Activated CD4-positive, alpha-beta T cell treated with anti-CD3 and anti-CD28 coated beads, Interleukin-2, amount 10 ng/mL, durations not matched to agents 7 days and 5 days (primary cell): ENCODE measurements at regions not wholly inside any gene's neighbourhood (a gene's known extent, or its start where the extent isn't known, plus 50 kb on each side); places are given as distances from the start of the nearest gene placed in this dataset.

Experiments used
- CTCF ChIA-PET: fragments of 350-600 bp; sonication (Branson Sonifier 250); formaldehyde crosslinking; loops from one replicate; lab custom pipeline; 2021; ENCODE audit warnings: antibody characterized with exemption; lab: Charles Lee
- POLR2A ChIA-PET: fragments of 350-600 bp; sonication (Branson Sonifier 250); formaldehyde crosslinking; loops from one replicate; lab custom pipeline; 2021; ENCODE audit warnings: antibody characterized with exemption; lab: Charles Lee
- DNase-seq: peaks from one replicate; pipeline ENCODE4 v3.0.0-alpha.2; 2020
- H3K27ac Mint-ChIP-seq: one replicate; pipeline ENCODE4 v1.8.0; 2021; ENCODE audit warnings: mild to moderate bottlenecking, moderate library complexity, mixed read lengths
- H3K27me3 Mint-ChIP-seq: one replicate; pipeline ENCODE4 v1.8.0; 2021; ENCODE audit warnings: mixed read lengths
- H3K36me3 Mint-ChIP-seq: one replicate; pipeline ENCODE4 v1.8.0; 2021; ENCODE audit warnings: low read depth, mixed read lengths
- H3K4me1 Mint-ChIP-seq: one replicate; pipeline ENCODE4 v1.8.0; 2021; ENCODE audit warnings: mixed read lengths
- H3K4me3 Mint-ChIP-seq: one replicate; pipeline ENCODE4 v1.8.0; 2021; ENCODE audit warnings: mild to moderate bottlenecking, moderate library complexity, mixed read lengths
- H3K9me3 Mint-ChIP-seq: one replicate; pipeline ENCODE4 v1.8.0; 2021; ENCODE audit warnings: mixed read lengths

DNA sequence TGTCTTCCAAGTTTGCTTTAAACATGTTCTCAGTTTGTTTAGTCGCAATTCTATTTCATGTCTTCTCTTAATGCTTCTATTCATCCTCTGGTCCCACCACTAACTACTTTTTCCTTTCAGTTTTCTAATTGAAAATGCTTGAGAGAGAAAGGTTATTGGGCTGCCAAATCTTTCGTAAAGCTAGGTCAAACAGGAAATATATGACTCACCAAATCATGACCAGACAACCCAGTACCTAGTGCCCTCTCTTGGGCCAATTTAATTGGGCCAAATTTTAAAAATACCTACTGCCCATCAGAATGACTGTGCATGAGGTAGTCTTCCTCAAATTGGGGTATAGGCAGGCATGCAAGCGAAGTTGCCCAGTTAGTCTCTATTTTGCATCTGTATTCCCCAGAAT lies 295.4 kb upstream of the PBX1 start:
- Mint-ChIP-seq H3K9me3 (peaks cover 7% of the 10 kb centered on the region), H3K27ac (no peak overlapping the region), H3K36me3 (no peaks in the 10 kb centered on the region)

DNA sequence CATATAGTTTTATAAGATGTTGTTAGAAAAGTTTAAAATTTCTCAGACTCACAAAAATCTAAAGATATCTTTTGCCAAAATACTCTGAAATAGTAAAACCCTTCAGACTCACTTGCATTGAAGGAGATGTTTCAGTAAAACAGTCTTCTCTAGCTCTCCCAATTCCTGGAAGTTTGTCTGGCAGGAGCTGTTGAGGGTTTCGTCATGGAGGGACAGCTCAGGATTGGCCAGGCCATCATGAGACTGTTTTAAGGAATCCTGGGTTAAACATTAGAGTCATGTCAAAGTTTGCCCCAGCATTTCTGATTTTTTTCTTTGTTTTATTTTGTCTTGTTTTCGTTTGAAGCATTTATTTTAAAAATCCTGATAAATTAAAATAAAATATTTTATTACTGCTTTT lies 293.8 kb upstream of the PBX1 start:
- no peaks in the 10 kb centered on the region for H3K4me1 Mint-ChIP-seq
- no peaks in the 10 kb centered on the region for H3K36me3 Mint-ChIP-seq
- DNase-seq, result no peak
- no peaks in the 10 kb centered on the region for H3K27me3 Mint-ChIP-seq
- CTCF ChIA-PET, result no interaction called here
- POLR2A ChIA-PET, result no interaction called here
- no peak overlapping the region for H3K27ac Mint-ChIP-seq
- no peak overlapping the region for H3K4me3 Mint-ChIP-seq
- peaks cover 5% of the 10 kb centered on the region for H3K9me3 Mint-ChIP-seq

More for the DNA sequence above, 295.4 kb upstream of the PBX1 start:
- H3K4me1 Mint-ChIP-seq, result no peaks in the 10 kb centered on the region
- ChIA-PET CTCF (interaction anchor here (1.0 kb wide), 1 partner anchor 14 kb away, joined by 3 read pairs; no protein-coding TSS in a partner anchor), POLR2A (no interaction called here)
- H3K4me3 Mint-ChIP-seq, result no peak overlapping the region
- H3K27me3 Mint-ChIP-seq, result no peaks in the 10 kb centered on the region
- no peak for DNase-seq

DNA sequence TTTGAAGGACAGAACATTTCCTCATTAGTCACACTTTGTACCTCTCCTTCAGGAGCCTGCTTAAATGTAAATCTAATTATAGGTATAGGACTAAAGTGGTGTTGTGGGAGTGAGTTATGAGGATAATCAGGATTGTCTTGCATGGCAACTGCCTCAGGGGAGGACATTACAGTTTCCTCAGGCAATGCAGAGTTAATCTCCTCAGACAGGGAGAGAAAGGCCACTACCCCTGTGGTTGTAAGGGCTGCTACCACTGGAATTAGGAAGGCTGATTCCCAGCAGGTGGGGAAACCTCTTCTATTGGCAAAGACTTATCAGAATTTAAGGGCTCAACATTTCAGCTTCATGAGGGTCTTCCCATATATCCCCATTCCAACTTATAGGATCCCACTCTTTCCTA lies 286.8 kb upstream of the PBX1 start:
- Mint-ChIP-seq H3K4me3 (no peak overlapping the region), H3K36me3 (no peaks in the 10 kb centered on the region), H3K9me3 (peaks cover 4% of the 10 kb centered on the region), H3K4me1 (no peaks in the 10 kb centered on the region), H3K27me3 (no peaks in the 10 kb centered on the region), H3K27ac (no peak overlapping the region)
- DNase-seq, result no peak
- ChIA-PET CTCF (interaction anchor here (0.6 kb wide), 1 partner anchor 15 kb away, joined by 3 read pairs; no protein-coding TSS in a partner anchor), POLR2A (no interaction called here)

DNA sequence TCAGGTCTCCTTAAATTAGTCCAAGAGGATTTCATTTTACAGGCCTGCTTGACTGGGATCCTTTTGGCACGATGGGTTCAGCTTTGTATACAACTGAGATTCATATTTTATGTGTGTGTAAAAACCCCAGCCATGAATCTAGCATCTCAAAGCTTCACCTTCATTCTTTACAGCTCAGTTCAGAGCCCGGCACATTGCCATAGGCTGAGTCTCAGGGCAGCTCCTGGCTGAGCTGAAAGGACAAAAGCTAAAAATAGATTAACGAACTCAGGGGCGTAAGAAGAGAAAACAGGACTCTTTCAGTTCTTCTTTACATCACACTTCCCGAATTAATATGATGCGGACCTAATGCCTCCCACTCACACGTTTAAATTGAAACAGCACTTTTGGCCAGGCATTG lies 262.8 kb upstream of the PBX1 start:
- ChIA-PET POLR2A (no interaction called here), CTCF (no interaction called here)
- no peaks in the 10 kb centered on the region for H3K36me3 Mint-ChIP-seq
- H3K4me1 Mint-ChIP-seq, result no peaks in the 10 kb centered on the region
- no peak overlapping the region for H3K4me3 Mint-ChIP-seq
- no peak overlapping the region for H3K27ac Mint-ChIP-seq
- no peak for DNase-seq
- H3K9me3 Mint-ChIP-seq, result peaks cover 4% of the 10 kb centered on the region
- no peaks in the 10 kb centered on the region for H3K27me3 Mint-ChIP-seq

DNA sequence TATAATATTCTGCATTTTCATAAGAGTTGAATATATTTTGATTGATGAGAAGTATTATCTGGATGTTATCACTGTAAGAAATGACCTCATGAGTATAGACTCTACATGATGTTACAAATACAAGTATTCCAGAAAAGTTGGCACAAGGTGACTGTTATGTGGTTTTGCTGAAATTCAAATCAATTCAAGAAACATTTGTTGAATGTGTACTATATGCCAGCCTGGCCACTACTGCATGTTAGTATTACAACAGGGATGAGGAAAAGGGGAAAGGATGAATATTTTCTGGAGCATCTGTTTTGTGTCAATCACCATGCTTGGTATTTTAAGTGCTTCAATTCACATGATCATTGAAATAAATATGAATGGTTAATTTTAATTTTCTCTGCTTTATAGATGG lies 250.9 kb upstream of the PBX1 start:
- Mint-ChIP-seq H3K36me3 (no peaks in the 10 kb centered on the region), H3K27ac (no peak overlapping the region), H3K27me3 (no peaks in the 10 kb centered on the region), H3K4me3 (no peak overlapping the region), H3K4me1 (no peaks in the 10 kb centered on the region), H3K9me3 (peaks cover 6% of the 10 kb centered on the region)
- ChIA-PET CTCF (no interaction called here), POLR2A (no interaction called here)
- no peak for DNase-seq

DNA sequence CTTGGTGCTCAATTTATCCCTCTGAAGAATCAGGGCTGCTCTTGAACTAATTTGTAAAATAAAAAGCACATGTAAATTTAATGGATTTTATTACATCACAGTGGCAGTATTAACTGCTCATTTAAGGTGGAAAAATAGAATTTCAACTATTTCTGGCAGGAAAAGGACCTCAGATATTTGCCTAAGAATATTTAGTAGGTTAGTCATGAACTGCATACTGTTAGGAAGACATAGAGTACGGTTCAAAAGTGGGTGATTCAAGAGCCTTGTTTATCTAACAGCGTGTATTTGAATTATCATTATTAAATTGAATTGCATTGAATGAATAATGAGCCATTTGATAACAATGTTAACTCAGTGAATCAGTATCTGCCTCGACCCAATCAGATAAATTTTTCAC lies 248.8 kb upstream of the PBX1 start:
- Mint-ChIP-seq H3K9me3 (peaks cover 1% of the 10 kb centered on the region), H3K27ac (no peak overlapping the region), H3K36me3 (no peaks in the 10 kb centered on the region), H3K4me1 (no peaks in the 10 kb centered on the region), H3K27me3 (no peaks in the 10 kb centered on the region), H3K4me3 (no peak overlapping the region)
- POLR2A ChIA-PET, result no interaction called here
- CTCF ChIA-PET, result no interaction called here
- no peak for DNase-seq

DNA sequence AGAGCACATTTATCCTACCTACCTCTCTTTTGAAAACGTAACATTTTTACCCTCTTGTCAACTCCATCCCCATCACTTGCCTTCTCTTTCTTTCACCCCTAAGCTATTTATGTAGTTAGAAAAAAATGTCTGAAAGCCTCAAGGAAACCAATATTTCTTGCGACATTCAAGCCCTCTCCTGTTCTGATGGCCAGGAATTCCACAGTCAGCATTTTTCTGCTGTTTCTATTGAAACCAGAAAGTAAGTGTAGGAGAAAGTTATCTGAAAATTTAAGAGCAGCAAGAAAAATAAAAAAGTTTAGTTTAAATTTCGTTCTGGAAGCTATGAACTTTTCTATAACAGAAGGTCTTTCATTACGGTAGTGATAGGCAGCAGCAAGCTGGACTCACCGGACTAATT lies 247.6 kb upstream of the PBX1 start:
- no peak overlapping the region for H3K4me3 Mint-ChIP-seq
- no peaks in the 10 kb centered on the region for H3K36me3 Mint-ChIP-seq
- ChIA-PET CTCF (no interaction called here), POLR2A (no interaction called here)
- no peaks in the 10 kb centered on the region for H3K27me3 Mint-ChIP-seq
- H3K27ac Mint-ChIP-seq, result no peak overlapping the region
- no peaks in the 10 kb centered on the region for H3K9me3 Mint-ChIP-seq
- no peaks in the 10 kb centered on the region for H3K4me1 Mint-ChIP-seq
- DNase-seq, result no peak

DNA sequence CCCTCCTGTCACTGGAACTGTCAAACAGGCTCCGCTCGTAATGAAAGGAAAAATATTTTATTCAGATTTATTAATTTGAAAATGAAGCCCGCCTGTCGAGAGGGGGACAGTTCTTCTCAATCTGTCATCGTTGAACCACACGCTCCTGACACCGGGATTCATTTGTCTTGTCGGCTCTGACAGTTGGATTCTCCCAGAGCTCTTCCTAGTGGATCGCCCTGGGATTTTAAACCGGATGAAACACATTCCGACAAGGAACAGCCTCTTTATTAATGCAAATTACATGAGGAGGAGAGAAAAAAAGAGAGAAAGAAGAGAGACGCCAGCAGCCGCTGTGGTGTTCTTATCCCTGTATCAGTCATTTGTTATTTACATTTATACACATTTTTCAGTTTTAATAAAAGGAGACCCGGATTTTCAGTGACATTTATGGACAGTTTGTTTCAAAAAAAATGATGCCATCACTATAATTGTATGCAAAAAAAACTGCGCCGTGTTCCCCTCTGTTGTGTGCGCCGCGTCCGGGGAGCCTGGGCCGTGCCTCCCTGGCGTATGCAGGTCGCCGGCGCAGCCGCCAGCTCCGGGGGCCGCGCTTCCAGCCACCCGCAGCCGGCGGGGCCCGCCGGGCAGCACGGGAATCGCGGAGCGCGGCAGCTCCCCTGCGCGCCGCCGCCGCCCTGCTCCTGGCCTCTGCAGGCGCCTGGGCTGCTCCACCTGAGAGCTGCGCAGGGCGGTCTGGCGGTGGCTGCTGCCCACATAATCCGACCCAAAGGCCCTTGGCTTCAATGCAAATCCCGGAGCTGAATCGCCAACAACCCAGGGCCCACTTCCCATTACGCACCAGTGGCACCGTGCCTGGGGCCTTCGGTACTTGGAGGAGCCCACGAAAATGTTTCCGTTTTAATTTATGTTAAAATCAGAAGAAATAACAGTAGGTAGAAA lies 237.9 kb upstream of the PBX1 start:
- Mint-ChIP-seq H3K36me3 (no peaks in the 10 kb centered on the region), H3K9me3 (no peaks in the 10 kb centered on the region), H3K4me3 (no peak overlapping the region), H3K27me3 (peaks cover 9% of the 10 kb centered on the region), H3K4me1 (no peaks in the 10 kb centered on the region), H3K27ac (no peak overlapping the region)
- ChIA-PET POLR2A (no interaction called here), CTCF (no interaction called here)
- no peak for DNase-seq

DNA sequence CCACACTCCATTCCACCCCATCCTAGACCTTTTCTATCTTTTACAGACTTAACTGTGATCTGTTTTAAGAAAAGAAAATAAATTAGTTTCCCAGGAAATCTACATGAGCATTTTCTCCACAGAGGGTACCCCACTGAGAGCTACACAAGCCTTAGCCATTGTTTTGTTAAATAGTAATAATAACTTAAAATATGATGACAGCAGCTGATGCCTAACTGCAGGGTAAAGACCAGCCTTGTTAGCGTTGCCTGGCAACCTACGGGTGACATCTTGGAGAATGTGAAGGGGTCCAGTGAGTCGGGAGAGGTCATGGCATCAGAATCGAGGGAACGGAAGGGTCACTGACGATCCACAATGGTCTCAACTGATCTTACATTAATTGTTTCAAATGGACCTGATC lies 233.2 kb upstream of the PBX1 start:
- CTCF ChIA-PET, result no interaction called here
- Mint-ChIP-seq H3K4me3 (no peak overlapping the region), H3K36me3 (no peaks in the 10 kb centered on the region), H3K27me3 (peaks cover 2% of the 10 kb centered on the region), H3K4me1 (no peaks in the 10 kb centered on the region), H3K9me3 (no peaks in the 10 kb centered on the region), H3K27ac (no peak overlapping the region)
- POLR2A ChIA-PET, result no interaction called here
- DNase-seq, result no peak

DNA sequence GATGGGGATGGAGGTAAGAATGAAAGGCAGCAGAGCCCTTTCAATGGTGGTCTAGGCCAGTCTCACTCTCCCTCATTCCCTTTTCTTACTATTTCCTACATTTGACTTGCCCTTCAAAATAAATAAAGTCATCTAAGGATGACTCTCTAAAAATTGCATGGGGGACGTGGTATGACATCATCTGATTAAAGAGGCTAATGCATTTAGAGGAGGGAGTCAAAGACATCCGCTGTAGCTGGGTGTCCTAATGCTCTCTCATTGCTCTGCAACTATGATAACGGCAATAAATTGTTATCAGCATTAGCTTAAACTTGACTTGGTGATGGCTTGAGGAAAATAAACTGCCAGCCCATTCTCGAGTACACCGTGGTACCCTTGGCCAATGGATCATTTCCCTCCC lies 225.6 kb upstream of the PBX1 start:
- H3K27ac Mint-ChIP-seq, result no peak overlapping the region
- no peak overlapping the region for H3K4me3 Mint-ChIP-seq
- CTCF ChIA-PET, result no interaction called here
- DNase-seq, result no peak
- H3K27me3 Mint-ChIP-seq, result no peaks in the 10 kb centered on the region
- peaks cover 2% of the 10 kb centered on the region for H3K9me3 Mint-ChIP-seq
- POLR2A ChIA-PET, result no interaction called here
- no peaks in the 10 kb centered on the region for H3K36me3 Mint-ChIP-seq
- no peaks in the 10 kb centered on the region for H3K4me1 Mint-ChIP-seq

DNA sequence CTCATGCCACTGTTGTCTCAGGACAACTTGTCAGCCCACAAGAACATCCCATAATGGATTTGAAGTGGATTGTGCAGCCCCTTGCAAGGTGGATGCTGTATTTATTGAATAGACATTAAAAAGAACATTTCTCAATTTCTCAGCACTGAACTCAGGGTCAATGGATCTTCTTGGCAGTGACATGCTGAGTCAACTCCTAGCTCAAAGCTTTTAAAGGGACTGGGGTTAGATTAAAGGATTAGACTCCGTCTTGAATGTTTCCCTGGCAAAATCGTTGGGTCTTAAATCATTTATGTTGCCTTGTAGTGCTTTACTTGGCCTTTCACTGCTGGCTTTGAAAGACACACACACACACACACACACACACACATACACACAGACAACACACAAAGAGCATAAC lies 221.6 kb upstream of the PBX1 start:
- Mint-ChIP-seq H3K9me3 (peaks cover 5% of the 10 kb centered on the region), H3K4me3 (no peak overlapping the region), H3K36me3 (no peaks in the 10 kb centered on the region), H3K27me3 (no peaks in the 10 kb centered on the region), H3K27ac (no peak overlapping the region), H3K4me1 (no peaks in the 10 kb centered on the region)
- ChIA-PET CTCF (interaction anchor here (0.7 kb wide), 1 partner anchor 1189 kb away, joined by 3 read pairs; no protein-coding TSS in a partner anchor), POLR2A (no interaction called here)
- no peak for DNase-seq

DNA sequence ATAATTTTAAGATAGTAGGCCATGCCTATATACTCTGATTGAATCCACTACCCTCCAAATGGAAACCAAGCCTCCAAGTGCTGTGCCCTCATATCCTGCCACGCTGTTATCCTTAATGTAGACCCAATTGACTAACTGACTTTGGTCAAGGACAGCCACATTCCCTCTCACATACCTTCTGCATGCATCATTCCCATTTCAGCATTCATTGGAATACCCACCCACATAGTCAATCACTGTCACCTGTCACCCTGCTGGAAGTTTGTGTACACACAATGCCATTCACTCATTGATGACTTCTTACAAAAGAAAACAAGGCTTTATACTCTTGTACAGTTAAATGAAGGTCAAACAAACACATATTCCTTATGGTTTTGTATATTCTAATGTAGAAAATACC lies 221.1 kb upstream of the PBX1 start:
- Mint-ChIP-seq H3K4me3 (no peak overlapping the region), H3K36me3 (no peaks in the 10 kb centered on the region), H3K4me1 (no peaks in the 10 kb centered on the region), H3K27ac (no peak overlapping the region), H3K9me3 (peaks cover 5% of the 10 kb centered on the region), H3K27me3 (no peaks in the 10 kb centered on the region)
- DNase-seq, result no peak
- ChIA-PET CTCF (no interaction called here), POLR2A (no interaction called here)

DNA sequence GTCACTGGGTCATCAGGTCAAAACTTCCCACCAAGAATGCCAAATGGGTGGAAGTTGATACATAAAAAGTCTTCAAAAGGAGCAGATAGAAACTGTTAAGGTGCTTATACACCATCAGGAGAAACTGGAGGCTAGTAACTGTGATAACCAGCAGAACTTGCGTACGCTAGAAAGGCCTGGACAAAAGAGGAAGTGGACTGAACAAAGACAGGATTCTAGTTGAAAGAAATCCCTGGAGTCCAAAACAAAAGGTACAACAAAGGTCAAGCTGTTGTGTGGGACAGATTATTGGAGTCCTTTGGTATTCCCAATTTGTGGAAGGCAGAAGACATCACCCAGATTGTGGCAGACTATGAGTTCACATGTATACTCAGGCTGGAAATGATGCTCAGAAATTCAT lies 215.8 kb upstream of the PBX1 start:
- Mint-ChIP-seq H3K36me3 (no peaks in the 10 kb centered on the region), H3K4me1 (no peaks in the 10 kb centered on the region), H3K4me3 (no peak overlapping the region), H3K27ac (no peak overlapping the region), H3K27me3 (no peaks in the 10 kb centered on the region), H3K9me3 (peaks cover 7% of the 10 kb centered on the region)
- ChIA-PET POLR2A (no interaction called here), CTCF (no interaction called here)
- no peak for DNase-seq

DNA sequence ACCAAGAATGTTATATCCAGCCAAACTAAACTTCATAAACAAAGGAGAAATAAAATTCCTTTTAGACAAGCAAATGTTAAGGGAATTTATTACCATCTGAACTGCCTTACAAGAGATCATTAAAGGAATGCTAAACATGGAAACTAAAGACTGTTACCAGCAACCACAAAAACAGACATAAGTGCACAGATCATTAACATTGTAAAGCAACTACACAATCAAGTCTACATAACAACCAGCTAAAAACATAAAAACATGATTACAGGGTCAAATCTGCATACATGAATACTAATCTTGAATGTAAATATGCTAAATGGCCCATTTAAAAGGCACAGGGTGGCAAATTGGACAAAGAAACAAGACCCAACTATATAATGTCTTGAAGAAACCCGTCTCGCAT lies 211.0 kb upstream of the PBX1 start:
- CTCF ChIA-PET, result no interaction called here
- Mint-ChIP-seq H3K27ac (no peak overlapping the region), H3K4me1 (no peaks in the 10 kb centered on the region), H3K36me3 (no peaks in the 10 kb centered on the region), H3K27me3 (no peaks in the 10 kb centered on the region), H3K4me3 (no peak overlapping the region), H3K9me3 (peaks cover 22% of the 10 kb centered on the region)
- no peak for DNase-seq
- POLR2A ChIA-PET, result no interaction called here
